ENCODE measurements at regions not wholly inside any gene's neighbourhood (a gene's known extent, or its start where the extent isn't known, plus 50 kb on each side); places are given as distances from the start of the nearest gene placed in this dataset.

DNA sequence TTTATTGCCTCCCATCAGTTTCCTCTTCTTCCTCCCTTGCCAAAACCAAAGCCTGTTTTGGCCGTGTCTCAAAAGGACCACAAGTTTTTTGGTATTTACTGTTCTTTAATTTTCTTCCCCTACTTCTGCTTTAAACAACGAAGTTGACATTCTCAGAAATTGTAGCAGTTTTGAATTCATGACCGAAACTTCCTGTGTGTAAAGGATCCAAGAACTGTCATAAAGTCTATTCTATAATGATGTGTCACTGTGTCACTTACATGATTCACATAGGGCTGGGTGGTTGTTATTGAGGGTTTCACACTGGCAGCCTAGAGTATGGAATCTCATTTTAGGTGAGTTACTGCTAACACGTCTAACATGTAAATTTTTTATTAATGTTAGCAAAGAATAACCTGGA is 741.0 kb upstream of the KLHL1 start:
- Histone ChIP-seq H3K18ac (ENCODE audit: insufficient read length, low read depth, low read length) (no peak overlapping the region), H3K23ac (ENCODE audit: insufficient read length, low read depth, low read length) (no peak overlapping the region), H4K5ac (ENCODE audit: insufficient read length, low read depth, low read length) (no peak overlapping the region), H3K79me2 (ENCODE audit: insufficient read depth, low read length) (no peaks in the 10 kb centered on the region), H3K14ac (ENCODE audit: insufficient read depth, low read length) (no peak overlapping the region), H3K27me3 (ENCODE audit: insufficient read depth, low read length) (no peaks in the 10 kb centered on the region), H2BK120ac (ENCODE audit: low read depth, low read length, poor library complexity, severe bottlenecking) (no peak overlapping the region), H4K8ac (replicated peaks; ENCODE audit: insufficient read length, low read depth, low read length) (no peak overlapping the region), H3K9ac (ENCODE audit: extremely low read depth, insufficient read length, low read length) (no peak overlapping the region), H3K23me2 (ENCODE audit: insufficient read length, low read depth, low read length, poor library complexity, severe bottlenecking) (no peaks in the 10 kb centered on the region), H2BK15ac (ENCODE audit: low read depth, low read length) (no peak overlapping the region), H3K4me1 (ENCODE audit: insufficient read depth, low read length) (no peaks in the 10 kb centered on the region), H4K91ac (ENCODE audit: insufficient read length, low read depth, low read length) (no peak overlapping the region), H3K4me2 (ENCODE audit: insufficient read depth, insufficient read length, low read length) (no peak overlapping the region), H3T11ph (ENCODE audit: low read length) (no peak overlapping the region), H3K56ac (ENCODE audit: insufficient read length, low read depth, low read length) (no peak overlapping the region), H3K9me3 (ENCODE audit: control insufficient read depth, low read depth, low read length) (no peaks in the 10 kb centered on the region), H3K4ac (ENCODE audit: low read depth, low read length) (no peak overlapping the region), H2AFZ (ENCODE audit: low read length) (no peak overlapping the region), H2AK5ac (ENCODE audit: insufficient read length, low read length) (no peak overlapping the region), H3K79me1 (ENCODE audit: insufficient read depth, low read depth, low read length, poor library complexity, severe bottlenecking) (no peaks in the 10 kb centered on the region), H4K20me1 (ENCODE audit: control insufficient read depth, insufficient read depth, insufficient read length) (no peaks in the 10 kb centered on the region), H2BK5ac (ENCODE audit: insufficient read length, low read length) (no peak overlapping the region), H2BK20ac (ENCODE audit: low read depth, low read length, poor library complexity, severe bottlenecking) (no peak overlapping the region), H3K27ac (ENCODE audit: insufficient read length, low read depth, low read length) (no peak overlapping the region), H2BK12ac (ENCODE audit: insufficient read length, low read depth, low read length) (no peak overlapping the region)
- no peak overlapping the region for H3K27ac Mint-ChIP-seq
- TF ChIP-seq, protein P1, sequence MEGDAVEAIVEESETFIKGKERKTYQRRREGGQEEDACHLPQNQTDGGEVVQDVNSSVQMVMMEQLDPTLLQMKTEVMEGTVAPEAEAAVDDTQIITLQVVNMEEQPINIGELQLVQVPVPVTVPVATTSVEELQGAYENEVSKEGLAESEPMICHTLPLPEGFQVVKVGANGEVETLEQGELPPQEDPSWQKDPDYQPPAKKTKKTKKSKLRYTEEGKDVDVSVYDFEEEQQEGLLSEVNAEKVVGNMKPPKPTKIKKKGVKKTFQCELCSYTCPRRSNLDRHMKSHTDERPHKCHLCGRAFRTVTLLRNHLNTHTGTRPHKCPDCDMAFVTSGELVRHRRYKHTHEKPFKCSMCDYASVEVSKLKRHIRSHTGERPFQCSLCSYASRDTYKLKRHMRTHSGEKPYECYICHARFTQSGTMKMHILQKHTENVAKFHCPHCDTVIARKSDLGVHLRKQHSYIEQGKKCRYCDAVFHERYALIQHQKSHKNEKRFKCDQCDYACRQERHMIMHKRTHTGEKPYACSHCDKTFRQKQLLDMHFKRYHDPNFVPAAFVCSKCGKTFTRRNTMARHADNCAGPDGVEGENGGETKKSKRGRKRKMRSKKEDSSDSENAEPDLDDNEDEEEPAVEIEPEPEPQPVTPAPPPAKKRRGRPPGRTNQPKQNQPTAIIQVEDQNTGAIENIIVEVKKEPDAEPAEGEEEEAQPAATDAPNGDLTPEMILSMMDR (conservative IDR thresholded peaks at IDR 0.05): no peak
- no peaks in the 10 kb centered on the region for H3K27me3 Mint-ChIP-seq (ENCODE audit: low read depth)
- no peak for DNase-seq
- H3K9me3 Mint-ChIP-seq: no peaks in the 10 kb centered on the region
- no peaks in the 10 kb centered on the region for H3K4me1 Mint-ChIP-seq
- WGBS (ENCODE audit: extremely low coverage, insufficient read length, low lambda C conversion rate): no CpG with 5 or more reads among the region's 4 CpGs
- no peak overlapping the region for H3K4me3 Mint-ChIP-seq
- no peaks in the 10 kb centered on the region for H3K36me3 Mint-ChIP-seq (ENCODE audit: insufficient read depth in 1 of 3, low read depth in 3 of 3)
